NCI-H1092 treated with DMSO at 0.1 percent for 48 hours (cell line): ENCODE measurements at regions not wholly inside any gene's neighbourhood (a gene's known extent, or its start where the extent isn't known, plus 50 kb on each side); places are given as distances from the start of the nearest gene placed in this dataset.
A peak's percentile ranks its signal among the peaks of the same experiment; 100 is the strongest.

ENCODE experiments used
- DNase-seq: peaks from one replicate; lab custom pipeline; 2025; lab: John Stamatoyannopoulos, UW

DNA sequence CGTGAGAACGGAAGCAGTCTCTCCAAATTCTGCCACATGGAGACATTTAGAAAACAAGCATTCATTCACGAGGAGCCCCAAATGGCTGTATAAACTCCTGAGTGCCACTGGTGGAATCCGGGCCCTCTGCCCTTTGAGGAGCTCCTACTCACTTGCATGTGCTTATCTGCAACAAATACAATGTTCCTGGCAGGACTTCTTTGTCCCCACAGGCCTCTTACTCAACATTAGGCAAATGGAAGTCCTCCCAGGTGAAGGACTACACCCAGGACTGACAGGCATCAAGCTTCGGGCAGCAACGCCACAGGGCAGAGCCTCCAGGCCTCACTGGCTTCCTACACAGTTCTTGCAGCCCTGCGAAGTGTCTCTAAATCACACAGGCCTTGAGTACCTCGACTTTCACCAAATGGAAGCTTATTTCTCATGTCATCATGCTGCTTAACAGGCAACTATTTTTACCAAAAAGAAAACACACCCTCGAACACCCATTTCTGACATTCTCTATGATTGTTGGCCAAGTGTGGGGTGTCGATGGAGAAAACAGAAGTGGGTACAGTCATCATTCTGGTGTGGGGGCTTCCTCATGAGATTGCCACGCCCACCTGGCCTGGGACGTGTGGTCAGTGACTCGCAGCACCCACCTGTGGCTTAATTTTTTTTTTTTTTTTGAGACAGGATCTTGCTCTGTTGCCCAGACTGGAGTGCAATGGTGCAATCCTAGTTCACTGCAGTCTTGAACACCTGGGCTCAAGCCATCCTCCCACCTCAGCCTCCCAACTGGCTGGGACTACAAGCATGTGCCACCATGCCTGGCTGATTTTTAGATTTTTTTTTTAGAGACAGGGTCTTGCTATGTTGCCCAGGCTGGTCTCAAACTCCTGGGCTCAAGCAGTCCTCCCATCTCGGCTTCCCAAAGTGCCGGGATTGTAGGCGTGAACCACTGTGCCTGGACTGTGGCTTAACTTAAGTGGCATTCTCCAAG is 186.8 kb upstream of the GLI2 start:
- DNase-seq = no peak

GRCh38 chr2:120549841-120550240 is 185.8 kb upstream of the GLI2 start:
- DNase-seq = no peak

GRCh38 chr2:120550282-120550681 is 185.4 kb upstream of the GLI2 start:
- no peak for DNase-seq

DNA sequence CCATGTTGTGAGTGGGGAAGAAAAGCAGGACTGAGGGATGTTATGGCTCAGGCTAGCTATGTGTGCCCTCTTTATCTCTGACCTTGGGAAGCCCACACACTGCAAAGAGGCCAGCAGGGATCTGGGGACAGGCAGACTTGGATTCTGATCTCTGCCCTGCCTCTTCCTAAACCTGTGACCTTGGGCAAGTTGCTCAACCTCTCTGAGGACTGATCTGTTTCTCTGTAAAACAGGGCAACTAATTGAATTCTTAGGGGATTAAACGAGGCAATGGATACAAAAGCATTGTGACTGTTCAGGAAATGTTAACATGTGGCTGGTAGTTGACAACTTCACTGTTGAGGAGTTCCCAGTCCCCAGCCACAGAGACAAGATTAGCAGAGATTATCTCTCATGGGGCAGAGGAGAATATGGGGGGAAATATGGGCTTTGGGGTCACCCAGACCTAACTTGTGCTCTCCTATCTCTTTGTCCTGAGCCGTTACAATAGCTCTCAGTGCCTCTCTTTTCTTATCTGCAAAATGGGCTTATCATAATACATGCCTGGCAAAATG is 184.7 kb upstream of the GLI2 start:
- DNase-seq = no peak

DNA sequence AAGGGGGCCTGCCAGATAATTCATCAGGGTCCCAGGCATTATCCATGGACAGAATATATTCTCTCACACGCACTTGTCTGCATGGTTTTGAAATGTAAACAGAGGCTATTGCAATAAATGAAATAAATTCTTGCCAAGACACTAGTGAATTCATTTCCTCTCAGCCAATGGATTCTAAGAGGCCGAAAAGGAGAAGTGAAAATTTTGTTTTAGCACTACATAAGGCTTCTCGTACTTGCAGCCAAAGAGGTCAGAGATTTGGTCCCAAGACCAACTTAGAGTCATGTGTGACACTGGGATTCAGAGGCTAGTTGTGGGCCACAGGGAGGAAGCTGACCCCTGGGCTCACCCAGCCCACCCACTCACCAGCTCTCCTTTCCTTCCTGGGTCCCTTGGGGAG is 184.1 kb upstream of the GLI2 start:
- no peak for DNase-seq

DNA sequence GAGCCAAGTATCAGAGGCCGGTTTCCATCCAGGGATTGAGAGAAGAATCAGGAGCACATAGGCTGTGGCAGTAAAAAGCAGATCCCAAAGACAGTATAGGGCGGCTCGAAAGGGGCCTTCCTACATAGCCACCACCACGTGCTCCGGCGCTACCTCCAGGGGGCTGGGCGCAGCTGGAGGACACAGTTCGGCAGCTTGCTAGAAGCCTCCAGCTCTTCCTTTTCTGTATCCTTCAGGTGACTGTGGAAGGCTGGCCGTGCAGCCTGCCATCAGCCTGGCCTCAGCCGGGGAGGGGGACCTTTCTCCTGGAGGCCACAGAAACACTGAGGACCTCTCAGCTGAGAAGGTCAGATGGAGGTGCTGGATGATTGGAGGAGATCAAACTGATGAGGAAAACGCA is 183.6 kb upstream of the GLI2 start:
- DNase-seq = no peak

DNA sequence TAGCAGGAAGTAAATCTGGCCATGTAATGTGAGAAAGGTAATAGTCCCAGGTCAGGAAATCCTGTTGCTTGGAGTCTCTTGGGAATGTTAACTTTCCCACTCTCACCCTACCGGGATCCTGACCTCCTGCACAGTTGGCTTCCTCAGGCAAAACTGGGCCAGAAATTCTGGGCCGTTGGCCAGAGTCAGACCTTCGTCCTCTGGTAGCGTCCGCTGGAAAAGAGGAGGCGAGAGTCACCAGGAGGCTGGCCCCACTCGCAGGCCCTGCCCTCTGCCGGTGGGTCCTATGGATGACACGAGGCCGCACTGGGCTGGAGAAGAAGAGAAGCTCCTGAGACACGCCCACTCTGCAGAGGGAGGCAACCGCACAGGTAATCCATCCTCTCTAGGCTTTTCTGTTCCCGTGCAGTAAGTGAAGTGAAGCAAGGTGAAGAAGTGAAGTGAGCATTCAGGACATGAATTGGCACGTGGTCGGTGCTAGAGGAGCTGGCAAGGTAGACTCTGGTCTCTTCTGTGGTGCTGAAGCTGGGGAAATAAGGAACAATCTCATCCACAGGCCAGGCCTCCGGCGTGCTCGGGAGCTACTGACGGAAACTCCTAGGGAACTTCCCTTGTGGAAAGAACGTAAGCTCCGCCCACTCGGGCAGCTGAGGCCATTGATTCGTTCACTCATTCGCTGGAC is 182.7 kb upstream of the GLI2 start:
- DNase-seq = no peak

GRCh38 chr2:120554625-120555032 is 181.0 kb upstream of the GLI2 start:
- no peak for DNase-seq

DNA sequence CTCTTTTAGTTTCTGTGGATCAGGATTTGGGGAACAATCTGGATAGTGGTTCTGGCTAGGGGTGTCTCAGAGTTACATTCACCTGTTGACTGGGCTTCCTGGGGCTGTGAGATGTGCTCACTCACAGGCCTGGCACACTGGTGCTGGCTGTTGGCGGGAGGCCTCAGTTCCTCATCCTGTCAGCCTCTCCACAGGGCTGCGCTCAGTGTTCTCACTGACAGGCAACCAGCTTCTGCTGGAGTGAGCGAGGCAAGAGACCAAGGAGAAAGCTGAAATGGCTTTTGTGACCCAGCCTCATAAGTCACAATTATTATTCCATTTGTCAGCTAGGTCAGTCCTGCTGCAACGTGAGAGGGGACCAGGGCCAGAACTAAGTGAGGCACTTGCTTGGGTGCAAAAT is 180.6 kb upstream of the GLI2 start:
- no peak for DNase-seq

GRCh38 chr2:120556911-120557310 is 178.8 kb upstream of the GLI2 start:
- DNase-seq = no peak

GRCh38 chr2:120558847-120559246 is 176.8 kb upstream of the GLI2 start:
- no peak for DNase-seq

DNA sequence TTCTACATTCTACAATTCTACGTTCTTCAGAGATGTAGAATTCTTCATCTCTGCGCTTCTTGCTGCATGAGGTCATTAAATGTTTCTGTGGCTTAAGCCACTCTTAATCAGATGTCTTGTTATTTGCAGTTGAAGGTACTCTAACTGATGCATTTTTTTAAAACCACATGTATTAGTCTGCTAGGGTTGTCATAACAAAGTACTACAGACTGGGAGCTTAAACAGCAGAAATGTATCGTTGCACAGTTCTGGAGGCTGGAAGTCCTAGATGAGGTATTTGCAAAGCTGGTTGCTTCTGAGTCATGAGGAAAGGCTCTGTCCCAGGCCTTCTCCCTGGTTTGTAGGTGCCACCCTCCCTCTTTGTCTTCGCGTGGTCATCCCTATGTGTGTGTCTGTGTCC is 176.3 kb upstream of the GLI2 start:
- no peak for DNase-seq

GRCh38 chr2:120560330-120560729 is 175.3 kb upstream of the GLI2 start:
- DNase-seq = no peak

DNA sequence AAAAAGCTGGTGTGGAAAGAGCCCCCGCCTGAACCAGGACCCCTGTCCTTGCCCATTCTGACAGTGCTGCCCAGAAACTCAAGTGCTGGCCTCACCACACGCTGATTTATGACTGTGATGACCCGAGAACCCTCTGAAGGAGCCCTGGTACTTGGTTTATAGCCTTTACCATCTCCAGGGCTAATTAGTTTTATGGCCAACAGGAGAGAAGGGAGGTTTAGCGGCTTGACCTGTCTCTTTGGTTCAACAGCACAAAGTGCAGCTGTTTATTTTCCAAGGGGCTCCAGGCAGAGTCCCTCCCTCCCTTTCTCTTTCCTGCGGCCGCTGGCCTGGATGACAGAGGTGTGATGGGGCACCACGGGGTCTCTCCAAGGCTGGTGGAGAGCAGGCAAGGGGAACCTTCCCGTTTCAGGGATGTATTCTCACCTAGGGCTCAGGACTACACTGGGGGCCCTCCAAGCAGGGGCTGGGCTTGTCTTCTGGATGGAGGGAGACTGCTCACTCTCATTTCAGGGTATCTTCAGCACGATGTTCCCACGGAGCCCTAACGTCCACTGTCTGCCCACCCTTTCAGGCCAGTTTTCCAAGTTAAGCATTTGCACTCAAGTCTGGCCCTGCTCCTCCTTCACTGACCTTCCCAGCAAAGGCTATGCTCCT is 174.2 kb upstream of the GLI2 start:
- no peak for DNase-seq

GRCh38 chr2:120562218-120563005 is 173.3 kb upstream of the GLI2 start:
- DNase-seq = no peak

GRCh38 chr2:120563616-120564015 is 172.1 kb upstream of the GLI2 start:
- DNase-seq = no peak

DNA sequence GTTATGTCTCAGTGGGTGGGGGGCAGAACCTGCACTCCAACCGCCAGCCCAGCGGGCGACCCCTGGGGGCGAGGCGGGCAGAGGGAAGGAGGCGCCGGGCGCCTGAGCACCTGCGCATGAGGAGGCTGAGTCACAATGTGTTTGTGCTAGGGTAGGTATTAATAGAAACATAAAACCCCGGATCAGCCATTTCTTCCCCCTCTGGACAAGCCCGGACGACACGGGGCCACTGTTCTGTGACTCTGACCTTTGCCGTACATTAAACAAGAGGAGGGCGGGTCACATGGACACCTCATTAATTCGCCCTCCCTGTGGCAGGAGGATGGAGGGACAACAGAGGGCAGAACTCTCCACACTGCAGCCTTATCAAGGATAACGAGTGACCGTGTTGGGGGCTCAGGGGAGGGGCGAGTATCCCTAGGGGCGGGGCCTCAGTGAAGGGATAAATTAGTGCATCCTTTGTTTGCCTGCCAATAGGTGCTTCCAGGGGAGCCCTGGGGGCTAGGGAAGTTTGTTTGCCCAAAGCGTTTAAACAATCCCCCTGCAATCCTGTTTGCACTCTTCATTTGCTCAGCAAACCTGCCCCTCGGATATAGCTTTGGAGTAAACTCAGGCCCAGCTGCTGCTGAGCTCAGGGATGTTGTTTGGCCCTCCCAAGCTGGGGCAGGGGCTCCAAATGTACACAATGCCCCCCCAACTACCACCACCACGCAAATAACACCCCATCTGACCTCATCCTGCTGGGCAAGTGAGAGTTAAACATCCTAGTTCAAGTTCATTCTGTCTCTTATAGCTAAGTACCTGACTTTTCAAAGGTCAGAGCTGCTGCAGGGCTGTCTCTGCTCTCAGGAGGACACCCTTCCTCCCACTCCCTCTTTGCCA is 171.2 kb upstream of the GLI2 start:
- peak; percentile 79 for DNase-seq

GRCh38 chr2:120565095-120565460 is 170.6 kb upstream of the GLI2 start:
- no peak for DNase-seq

DNA sequence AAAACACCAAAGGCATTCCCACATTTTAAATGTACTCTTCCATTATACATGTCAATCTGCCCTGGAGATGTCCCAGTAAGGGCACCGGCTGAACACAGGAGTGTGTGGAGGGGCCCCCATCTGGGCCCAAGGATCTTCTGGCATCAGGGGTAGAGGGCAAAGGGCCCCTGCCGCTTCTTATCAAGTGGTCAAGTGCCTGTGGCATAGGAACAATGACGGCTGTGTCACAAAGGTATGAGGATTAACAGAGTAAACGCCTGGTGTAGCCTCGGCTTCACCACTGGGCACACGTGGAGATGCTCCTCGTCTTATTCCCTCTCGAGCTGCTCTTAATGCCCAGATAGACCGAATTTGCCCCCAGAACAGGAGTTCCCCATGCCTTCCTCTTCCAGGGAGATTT is 169.7 kb upstream of the GLI2 start:
- no peak for DNase-seq

GRCh38 chr2:120566331-120567035 is 169.2 kb upstream of the GLI2 start:
- no peak for DNase-seq
